ENCODE measurements at regions not wholly inside any gene's neighbourhood (a gene's known extent, or its start where the extent isn't known, plus 50 kb on each side); places are given as distances from the start of the nearest gene placed in this dataset.
"Not testable (repeated sequence)": the region's sequence is repeated elsewhere in the genome, so short reads cannot be mapped to it uniquely, and the experiment has no call there.

DNA sequence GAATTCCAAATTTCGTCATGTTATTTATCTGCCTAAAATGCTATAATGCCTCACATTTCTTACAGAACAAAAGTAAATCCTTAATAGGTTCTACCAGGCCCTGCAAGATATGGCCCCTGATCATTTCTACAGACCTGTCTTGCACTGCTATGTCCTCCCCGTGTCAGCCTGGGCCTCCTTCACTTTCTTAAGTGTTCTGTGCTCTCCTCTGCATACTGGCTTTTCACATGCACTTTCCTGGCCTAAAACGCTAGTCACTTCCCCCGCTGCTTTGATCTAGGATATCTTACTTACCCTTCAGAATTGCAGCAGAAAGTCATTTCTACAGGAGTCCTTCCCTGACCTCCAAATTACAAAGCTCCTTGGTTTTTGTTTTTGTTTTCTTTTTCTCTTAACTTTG is 551.3 kb downstream of the NSUN3 start:
- no peak for DNase-seq

DNA sequence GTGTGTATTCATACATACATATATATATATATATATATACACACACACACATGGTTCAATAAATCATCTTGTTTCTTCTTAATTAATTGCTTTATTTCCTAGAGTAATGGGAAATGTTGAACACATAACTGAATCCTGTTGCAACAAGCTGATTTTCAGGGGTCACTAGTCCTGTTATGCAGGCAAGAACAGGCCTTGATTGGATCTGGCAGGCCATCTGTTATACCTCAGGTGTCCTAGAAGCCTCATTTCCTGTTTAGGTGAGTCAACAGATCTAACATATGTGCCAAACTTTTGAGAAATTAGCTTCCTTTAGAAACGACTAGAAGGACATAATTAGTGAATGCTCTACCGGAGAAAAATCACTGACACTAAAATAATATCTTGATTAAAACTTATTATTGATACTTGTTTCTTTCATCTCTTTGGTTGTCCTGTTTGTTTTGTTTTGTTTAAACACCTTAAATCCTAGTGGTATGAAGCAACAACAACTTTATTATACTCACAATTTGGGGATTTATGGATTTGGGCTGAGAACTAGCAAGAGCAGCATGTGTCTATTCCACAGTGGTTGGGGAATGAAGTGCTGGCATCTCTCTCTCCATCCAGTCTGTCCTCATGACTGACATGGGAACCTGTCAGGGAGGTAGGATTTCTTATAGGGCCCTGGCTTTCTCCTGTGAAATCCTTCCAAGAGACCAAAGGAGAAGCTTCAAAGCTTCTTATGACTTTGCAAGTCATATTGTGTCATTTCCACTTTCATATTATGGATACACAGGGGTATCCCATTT is 552.6 kb downstream of the NSUN3 start:
- no peak for DNase-seq

DNA sequence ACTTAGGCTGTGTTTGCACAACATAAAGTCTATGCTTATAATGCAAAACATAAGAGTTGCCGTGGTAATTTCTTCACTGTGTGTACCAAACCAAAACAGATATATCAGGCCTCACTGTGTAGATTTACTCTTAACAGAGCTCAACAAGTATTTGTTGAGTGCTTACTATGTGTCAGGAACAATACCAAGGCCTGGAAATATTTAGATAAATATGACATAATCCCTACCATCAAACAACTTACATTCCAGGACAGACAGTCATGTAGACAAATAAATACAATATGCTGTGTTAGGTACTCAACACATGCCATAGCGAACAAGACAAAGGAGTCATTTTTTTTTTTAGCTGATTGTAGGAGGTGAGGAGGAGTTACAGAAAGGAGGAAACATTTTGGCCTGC is 554.0 kb downstream of the NSUN3 start:
- no peak for DNase-seq

DNA sequence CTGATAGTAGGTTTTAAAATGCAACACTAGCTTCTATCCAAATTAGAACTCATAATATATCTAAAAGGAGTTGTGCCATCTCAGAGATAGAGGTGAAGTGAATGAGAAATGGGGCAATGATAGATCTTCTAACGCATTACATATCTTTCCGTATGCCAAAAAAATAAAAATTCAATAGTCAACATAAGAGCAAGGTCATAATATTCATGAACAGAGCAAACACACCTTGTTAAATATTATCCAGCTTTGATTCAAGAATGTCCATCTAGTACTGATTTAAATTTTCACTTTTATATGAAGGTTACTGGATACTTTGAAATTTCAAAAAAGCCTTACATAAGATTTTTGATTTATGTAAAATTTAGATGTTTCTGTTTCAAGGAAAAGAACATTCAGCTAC is 554.5 kb downstream of the NSUN3 start:
- DNase-seq, result no peak

DNA sequence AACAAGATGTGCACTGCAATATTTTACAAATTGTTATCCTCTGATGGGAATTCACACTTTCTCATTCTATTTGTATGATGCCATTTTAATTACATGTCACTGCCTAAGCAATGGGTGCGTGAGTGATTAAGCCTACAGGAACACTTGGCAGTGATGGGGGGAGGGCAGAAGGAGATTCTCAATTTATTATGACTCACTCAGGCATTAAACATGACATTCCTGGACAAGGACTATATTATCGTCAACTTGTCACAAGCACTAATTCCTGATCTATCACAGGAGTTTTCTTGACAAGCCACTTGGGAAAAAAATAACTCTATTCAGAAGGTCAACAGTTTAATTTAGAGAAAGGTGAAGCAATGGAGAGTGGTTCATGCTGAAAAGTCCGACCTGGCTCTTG is 556.8 kb downstream of the NSUN3 start:
- DNase-seq, result no peak

DNA sequence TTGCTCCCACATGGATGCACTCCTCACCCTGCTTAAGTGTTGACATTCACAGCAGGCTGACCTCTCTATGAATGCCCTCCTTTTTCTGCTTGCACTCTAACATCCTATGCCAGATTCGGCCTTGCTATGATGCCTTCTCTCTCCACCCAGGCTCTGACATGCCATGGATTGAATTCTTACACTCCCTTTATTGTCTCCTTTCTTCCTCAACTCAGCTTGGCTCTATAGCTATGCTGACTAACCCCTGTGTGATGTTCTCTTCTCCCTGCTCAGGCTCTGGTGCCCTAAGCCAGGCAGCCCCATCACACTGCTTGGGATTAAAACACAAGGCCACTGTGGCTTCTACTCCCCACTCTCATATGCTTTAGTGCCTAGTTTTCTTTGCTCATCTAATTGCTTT is 563.7 kb downstream of the NSUN3 start:
- DNase-seq, result no peak

DNA sequence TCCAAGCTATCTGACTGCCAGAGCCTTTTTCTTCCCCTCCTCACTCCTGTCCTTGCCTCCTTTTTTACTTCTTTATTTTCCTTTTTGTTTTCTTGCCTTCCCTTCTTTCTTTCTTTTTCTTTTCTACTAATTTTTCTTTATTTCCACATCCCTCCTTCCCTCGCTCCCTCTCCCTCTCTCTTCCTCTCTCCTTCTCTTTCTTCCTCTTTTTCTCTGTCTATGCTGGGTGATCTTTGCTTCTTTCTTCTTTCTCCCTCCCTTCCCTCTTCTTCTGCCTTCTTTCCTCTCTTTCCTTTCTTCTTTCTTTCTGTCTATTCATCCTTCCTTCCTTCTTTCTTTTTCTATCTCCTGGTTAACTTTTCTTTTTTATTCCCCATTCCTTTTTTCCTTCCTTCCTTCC is 564.8 kb downstream of the NSUN3 start:
- no peak for DNase-seq

DNA sequence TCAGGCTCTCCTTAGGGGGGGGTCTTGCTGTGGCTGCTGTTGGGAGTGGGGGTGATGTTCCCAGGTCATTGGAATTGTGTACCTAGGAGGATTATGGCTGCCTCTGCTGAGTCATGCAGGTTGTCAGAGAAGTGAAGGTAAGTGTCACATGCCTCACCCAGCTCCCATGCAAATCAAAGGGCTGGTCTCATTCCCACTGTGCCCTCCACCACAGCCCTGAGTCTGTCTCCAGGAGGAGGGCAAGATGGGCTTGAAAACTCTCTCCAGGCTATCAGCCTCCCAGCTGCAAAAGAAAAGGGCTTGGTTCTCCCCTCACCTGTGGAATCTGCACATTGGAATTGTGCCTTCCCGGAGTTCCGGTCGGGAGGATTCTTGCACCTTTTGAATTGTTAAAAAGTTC is 580.5 kb downstream of the NSUN3 start:
- no peak for DNase-seq

DNA sequence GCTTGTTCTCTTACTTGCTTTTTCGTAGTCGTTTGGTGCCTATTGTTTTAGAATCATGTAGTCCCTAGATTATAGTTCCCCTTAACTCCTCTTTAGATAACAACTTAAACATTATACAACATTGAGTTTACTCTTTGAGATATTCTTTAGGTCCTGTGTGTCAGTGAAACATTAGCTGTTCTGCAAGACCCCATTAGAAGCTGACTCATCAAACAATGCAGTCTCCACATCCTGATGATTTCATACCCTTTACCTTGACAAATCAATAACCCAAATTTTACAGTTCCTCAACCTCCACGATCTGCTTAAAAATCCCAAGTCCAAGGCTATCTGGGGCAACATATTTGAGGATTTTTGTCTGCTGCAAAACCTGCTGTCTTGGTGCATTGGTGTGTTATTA is 582.9 kb downstream of the NSUN3 start:
- DNase-seq, result no peak

DNA sequence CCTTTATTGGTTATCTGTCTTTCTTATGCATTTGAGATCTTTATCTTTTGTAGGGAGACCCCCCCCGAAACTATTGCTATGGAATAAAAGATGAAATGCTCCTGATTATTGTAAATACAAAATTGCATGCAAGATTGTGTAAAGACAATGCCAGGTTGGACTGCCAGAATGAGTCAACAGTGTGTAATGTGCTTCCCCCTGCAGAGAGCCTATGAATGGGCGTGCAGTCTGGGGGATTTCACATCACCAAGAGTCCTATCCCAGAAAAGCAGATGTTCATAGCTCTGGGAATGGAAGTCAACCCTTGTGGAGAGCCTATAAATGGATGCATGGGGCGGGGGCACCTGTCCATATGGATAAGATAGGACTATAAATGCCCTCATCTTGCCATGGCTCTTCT is 584.3 kb downstream of the NSUN3 start:
- DNase-seq, result no peak

DNA sequence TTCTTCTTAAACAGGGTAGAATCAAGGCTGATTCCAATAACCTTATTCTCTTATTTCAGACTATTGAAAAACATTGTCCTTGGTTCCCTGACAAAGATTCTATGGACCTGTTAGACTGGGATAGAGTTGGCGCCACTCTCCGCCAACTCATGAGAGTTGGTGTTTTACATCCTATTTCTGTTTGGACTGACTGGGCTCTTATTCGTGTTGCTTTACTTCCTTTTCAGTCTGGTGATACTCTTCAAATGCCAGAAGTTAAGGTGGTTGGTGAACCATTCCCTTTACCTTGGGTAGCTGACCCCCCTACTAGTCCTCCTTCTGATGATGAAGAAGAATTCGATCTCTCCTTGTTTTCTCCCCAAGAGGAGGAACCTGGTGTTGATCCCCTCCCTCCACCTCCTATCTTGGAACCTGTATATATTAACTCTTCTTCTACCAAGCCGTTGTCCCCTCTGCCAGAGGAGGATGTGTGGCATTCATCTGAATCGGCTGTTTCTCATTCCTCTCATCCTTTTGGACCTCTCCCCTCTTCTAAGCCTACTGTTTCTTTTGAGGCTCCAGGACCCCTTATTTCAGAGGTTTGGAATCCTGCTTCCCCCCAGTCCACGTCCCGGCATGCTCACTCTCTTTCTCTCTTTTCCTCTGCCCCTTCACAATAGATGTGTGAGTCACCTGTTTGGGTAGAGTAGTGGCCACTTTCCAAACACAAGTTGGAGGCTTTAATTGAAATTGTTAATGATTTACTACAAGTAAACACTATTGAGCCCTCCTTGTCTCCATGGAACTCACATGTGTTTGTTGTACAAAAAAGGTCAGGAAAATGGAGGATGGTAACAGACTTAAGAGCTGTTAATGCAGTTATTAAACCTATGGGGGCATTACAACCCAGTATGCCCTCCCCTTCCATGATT is 585.7 kb downstream of the NSUN3 start:
- DNase-seq, result not testable (repeated sequence)

DNA sequence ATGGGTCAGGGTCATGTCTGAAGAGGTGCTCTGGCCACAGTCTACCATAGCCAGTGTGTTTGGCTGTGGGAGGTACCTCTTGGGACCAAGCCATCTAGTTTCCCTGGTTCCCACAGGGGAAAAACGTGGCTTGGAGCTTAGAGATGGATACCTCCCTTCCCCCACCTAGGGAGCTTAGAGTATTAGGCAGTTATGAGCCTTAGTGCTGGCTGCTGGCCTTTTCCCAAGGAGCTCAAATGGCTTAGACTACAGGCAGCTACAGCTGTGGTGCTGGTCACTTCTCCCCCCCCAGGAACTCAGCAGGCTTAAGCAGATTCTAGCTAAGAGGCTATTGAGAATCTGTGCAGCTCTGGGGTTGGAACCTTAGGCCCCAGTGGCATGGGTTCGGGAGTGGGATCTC is 591.2 kb downstream of the NSUN3 start:
- no peak for DNase-seq

DNA sequence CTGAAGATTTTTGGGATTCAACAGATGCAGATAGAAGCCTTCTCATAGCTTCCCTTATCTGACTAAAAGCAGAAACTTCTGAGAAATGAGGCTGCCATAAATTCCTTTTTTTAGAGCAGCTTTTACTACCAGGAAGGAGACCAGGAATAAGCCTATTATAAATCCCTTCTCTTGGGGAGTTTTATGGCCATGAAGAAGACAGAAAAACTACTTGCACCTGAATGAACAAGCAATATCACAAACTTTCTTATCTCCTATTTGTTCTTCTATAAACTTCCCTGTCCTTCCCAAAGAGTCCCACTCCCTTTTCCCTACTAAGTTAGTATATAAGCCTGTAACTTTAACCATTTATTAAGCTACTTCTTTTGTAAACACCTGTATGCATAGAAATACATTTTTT is 603.1 kb downstream of the NSUN3 start:
- no peak for DNase-seq

DNA sequence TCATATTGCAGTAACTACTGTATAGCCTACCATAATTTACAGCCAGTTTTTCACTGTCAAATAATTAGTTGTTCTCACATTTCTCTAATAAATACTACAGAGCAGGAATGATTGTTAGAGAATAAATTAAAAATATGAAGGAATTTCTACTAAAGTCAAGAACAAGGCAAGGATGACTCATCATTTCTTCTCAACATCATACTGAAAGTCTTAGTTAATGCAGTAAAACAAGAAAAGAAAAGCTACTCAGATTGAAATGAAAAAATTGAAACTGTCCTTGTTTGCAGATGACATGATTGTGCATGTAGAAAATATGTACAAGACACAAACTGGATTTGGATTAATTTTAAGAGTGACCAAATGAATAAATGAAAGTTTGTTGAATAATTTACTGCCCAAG is 608.2 kb downstream of the NSUN3 start:
- DNase-seq, result no peak

DNA sequence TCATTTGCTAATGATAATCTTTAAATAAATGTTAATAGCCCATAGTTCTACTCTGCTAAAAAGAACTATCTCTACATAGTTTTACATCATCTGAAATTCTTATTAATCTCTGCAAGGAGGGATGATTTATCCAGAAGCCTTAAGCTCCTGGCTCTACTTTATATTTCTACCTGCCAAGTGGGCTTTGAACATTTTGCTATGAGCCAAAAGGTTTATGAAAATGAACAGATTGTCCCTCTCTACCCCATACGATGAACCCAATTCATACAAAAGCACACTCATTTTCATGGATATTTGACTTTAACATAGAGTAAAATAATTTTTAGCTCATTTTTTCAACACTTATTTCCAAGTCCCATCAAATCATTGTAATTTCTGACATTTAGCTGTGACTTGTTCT is 611.0 kb downstream of the NSUN3 start:
- DNase-seq, result no peak

DNA sequence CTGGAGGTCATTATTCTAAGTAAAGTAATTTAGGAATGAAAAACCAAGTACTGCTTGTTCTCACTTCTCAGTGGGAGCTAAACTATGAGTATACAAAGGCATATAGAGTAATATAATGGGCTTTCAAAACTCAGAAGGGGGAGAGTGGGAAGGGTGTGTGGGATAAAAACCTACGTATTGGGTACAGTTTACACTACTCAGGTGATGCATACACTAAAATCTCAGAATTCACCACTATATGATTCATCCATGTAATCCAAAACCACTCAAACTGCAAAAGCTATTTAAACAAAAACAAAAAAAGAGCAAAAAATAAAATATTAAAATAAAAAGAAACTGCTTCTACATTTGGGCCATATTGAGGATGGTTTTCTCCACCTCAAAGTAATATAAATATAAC is 623.3 kb downstream of the NSUN3 start:
- DNase-seq, result no peak

DNA sequence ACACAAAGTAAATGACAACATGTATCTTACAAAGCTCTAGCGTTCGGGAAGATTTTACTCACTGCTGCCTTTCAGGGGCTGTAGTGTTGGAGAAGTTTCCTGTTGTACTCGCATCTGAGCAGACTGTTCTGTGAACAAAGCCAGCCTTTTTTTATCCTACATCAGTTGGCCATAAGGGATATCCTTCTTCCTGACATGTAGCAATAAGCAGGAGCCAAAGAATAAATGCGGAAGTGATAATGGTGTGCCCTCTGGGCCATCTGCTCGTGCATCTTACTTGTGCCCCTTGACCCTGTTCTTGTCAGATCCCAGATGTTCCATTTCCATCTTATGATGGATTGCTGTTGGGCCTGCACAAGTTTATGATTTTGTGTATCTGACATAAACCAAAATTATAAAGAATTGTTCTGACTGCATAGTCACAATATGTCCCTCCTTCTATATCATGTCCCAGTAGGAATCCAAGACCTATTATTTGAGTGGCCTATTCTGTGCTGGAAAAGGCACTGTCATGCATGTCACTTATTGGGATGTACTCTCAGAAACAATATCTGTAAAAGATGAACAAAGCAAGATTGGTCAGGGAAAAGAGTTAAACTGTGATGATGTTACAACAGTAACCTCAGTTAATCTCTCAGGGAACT is 631.3 kb downstream of the NSUN3 start:
- DNase-seq, result no peak

DNA sequence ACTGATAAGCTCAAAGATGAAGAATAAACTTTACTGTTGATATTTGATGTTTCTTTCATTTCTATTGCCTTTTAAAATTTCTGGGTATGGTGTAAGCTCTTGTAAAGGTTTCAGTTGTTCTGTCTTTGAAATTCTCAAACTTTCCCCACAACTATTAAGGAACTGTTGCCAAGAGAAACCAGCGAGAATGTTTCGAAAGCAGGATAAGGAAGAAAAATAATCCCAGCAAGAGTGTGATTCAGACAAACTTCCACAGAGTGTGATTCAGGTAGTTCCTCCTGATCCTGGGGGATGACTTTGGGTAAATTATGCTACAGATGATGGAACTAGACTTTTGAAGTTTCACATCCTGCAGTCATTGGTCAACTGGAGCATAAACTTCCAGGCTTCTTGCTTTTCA is 632.0 kb downstream of the NSUN3 start:
- no peak for DNase-seq

DNA sequence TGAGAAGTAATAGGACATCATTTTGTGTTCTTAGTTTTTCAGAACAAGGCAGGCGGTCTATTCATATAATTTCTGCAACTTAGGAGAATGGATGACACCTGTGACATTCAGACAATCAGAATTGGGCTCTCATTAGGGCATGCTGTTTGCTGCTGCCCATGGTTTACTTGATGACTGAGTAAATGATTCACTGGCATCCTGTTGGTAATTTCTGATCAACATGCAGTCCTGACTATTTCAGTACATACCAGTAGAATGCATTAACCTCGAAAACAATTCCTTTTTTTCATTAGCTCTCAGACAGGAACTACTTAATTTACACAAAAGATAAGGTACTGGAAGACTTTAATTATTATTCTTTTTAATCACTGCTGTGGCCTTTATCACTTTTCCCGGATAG is 641.6 kb downstream of the NSUN3 start:
- no peak for DNase-seq

DNA sequence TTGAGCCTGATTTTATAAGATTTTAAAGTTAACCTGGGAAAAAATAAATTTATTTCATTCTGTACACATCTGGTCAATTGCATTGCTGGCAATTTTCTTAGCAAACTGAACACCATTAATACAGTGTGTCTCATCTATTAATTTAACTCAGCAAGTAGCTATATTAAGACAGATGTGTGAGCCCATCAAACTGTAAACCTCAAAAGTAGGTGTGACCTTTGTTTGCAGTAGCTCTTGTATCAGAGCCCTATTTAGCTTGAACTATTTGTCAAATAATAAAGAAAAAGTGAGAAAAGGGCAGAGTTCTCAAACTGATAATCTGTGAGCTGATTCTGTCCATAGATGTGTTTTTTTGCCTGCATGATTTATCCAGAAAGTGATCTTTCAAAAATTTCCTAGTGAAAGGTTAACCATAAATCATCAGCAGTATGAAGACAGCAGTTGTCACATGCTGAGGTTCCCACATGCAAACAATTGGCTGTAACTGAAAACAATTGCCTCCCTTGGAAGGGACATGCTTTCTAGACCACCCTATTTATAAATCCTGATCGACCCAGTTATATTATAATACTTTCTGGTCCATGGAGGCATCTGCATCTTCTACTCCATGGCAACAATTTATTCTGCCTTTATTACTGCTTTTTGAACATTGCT is 646.5 kb downstream of the NSUN3 start:
- DNase-seq, result no peak

DNA sequence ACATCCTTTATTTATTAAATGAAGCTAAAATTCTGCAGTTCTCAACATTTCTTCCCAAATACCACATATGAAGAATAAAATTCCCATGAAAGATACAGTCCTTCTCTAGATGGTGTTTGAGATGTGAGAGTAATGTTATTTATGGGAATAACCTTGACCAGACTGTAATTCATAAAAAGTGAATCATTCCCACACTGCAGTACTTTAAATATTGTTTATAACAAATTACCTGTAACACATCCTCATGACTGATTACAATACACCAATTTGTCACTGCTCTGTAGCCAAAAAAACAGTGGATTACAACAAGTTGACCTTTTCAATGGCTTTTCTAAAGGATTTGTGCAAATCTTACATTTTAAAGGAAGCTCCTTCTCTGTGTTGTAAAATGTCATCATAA is 651.3 kb downstream of the NSUN3 start:
- DNase-seq, result no peak

DNA sequence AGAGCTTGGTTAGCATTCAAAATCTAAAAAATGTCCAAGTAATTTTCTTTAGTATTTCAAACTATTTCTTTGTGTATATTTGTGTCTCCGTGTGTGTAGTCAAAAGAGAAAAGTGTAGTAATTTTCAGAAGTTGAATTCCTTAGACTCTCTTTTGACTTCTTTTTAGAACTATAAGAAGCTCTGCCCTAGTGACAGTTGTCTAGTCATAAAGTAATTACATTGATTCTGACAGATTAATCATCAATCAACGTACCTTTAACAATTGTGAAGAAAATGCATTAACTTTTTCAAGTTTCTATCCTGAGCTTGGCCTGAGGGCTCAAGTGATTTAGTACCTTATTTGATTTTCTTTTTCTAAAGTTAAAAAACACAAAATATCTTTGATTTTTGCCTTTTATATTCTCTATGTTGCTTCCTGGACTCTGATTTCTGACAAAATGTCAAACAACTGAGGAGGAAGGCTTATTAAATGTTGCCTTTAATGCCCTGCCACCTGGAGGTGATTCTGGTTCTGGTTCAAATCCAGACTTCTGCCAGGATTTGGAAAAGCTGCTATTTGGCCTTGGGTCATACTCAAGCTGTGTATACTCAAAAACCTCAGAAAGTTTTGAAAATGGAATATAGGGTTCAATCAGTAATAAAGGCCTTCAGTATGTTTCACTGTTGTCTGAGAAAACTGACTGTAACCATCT is 653.6 kb downstream of the NSUN3 start:
- no peak for DNase-seq

DNA sequence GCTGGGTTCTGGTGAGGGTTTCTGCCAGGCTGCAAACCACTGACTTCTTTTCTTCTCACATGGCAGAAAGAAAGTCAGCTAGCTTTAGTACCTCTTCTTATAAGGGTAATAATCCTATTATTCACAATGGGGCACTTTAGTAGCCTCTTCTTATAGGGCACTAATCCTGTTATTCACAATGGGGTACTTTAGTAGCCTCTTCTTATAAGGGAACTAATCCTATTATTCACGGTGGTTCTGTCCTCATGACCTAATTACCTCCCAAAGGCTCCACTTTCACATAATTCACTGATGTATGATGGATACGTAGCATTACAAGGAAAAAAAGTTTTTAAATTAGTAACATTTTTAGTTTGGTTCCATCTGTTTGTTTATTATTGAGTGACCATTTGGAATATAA is 671.3 kb downstream of the NSUN3 start:
- DNase-seq, result no peak

All from stimulated activated CD4-positive, alpha-beta T cell treated with anti-CD3 and anti-CD28 coated beads, Interleukin-15, amount 100 ng/mL, for 24 hours (primary cell).